Activated T-cell treated with anti-CD3 and anti-CD28 coated beads, Interleukin-2, amount 50 U/mL, for 48 hours (primary cell): ENCODE measurements at regions not wholly inside any gene's neighbourhood (a gene's known extent, or its start where the extent isn't known, plus 50 kb on each side); places are given as distances from the start of the nearest gene placed in this dataset.

Experiments used
- DNase-seq, 2 experiments: peaks; one replicate each; pipeline ENCODE4 v3.0.0-alpha.2; 2020

- no peak for DNase-seq
Measured at GRCh38 chr18:73961804-73962203, 185.8 kb downstream of the FBXO15 start.

GRCh38 chr18:73959352-73959751 lies 188.3 kb downstream of the FBXO15 start:
- DNase-seq = no peak

GRCh38 chr18:73954268-73954667 lies 193.4 kb downstream of the FBXO15 start:
- DNase-seq = no peak

- no peak for DNase-seq
Measured at GRCh38 chr18:73952296-73952946, 195.2 kb downstream of the FBXO15 start.

- DNase-seq = no peak
Measured at GRCh38 chr18:73950116-73950700, 197.4 kb downstream of the FBXO15 start.

GRCh38 chr18:73948497-73948896 lies 199.1 kb downstream of the FBXO15 start:
- DNase-seq = no peak

- no peak for DNase-seq
Measured at GRCh38 chr18:73948084-73948483, 199.6 kb downstream of the FBXO15 start.

- no peak for DNase-seq
Measured at GRCh38 chr18:73947180-73947921, 200.3 kb downstream of the FBXO15 start.

GRCh38 chr18:73945130-73945792 lies 202.4 kb downstream of the FBXO15 start:
- DNase-seq = no peak

GRCh38 chr18:73944715-73945114 lies 202.9 kb downstream of the FBXO15 start:
- DNase-seq = no peak

- no peak for DNase-seq
Measured at GRCh38 chr18:73943763-73944162, 203.9 kb downstream of the FBXO15 start.

- DNase-seq = no peak
Measured at GRCh38 chr18:73942956-73943355, 204.7 kb downstream of the FBXO15 start.

GRCh38 chr18:73942081-73942625 lies 205.5 kb downstream of the FBXO15 start:
- DNase-seq = no peak

- DNase-seq = no peak
Measured at GRCh38 chr18:73940721-73941120, 206.9 kb downstream of the FBXO15 start.

- DNase-seq = no peak
Measured at GRCh38 chr18:73939391-73939790, 208.2 kb downstream of the FBXO15 start.

- DNase-seq = no peak
Measured at GRCh38 chr18:73933685-73934084, 213.9 kb downstream of the FBXO15 start.

GRCh38 chr18:73932976-73933375 lies 214.7 kb downstream of the FBXO15 start:
- DNase-seq = no peak

GRCh38 chr18:73927496-73927895 lies 220.1 kb downstream of the FBXO15 start:
- DNase-seq = no peak

- DNase-seq = no peak
Measured at GRCh38 chr18:73924836-73925235, 222.8 kb downstream of the FBXO15 start.

- DNase-seq = no peak
Measured at GRCh38 chr18:73924307-73924706, 223.3 kb downstream of the FBXO15 start.

GRCh38 chr18:73923866-73924265 lies 223.8 kb downstream of the FBXO15 start:
- DNase-seq = no peak

- no peak for DNase-seq
Measured at GRCh38 chr18:73920033-73920432, 227.6 kb downstream of the FBXO15 start.

GRCh38 chr18:73918816-73919215 lies 228.8 kb downstream of the FBXO15 start:
- DNase-seq = no peak
